ENCODE measurements at regions not wholly inside any gene's neighbourhood (a gene's known extent, or its start where the extent isn't known, plus 50 kb on each side); places are given as distances from the start of the nearest gene placed in this dataset.
A peak's percentile ranks its signal among the peaks of the same experiment; 100 is the strongest.

- FAIRE-seq = no peak
Observed at GRCh38 chrX:139382529-139382928, 148.0 kb upstream of the F9 start.

More at GRCh38 chrX:139382529-139382928, 148.0 kb upstream of the F9 start:
- Histone ChIP-seq H3K4ac (replicated peaks; ENCODE audit: insufficient read length, low read depth, low read length) (no peak overlapping the region), H3K18ac (ENCODE audit: extremely low read depth, low read length) (no peak overlapping the region), H3K27me3 (replicated peaks in 1 of 4; ENCODE audit: control insufficient read depth in 3 of 4, extremely low read depth in 1 of 4, insufficient read depth in 3 of 4, low read length in 3 of 4) (no peaks in the 10 kb centered on the region), H2AFZ (ENCODE audit: low read length) (no peak overlapping the region), H2AK5ac (ENCODE audit: low read depth, low read length) (no peak overlapping the region), H3K9ac (replicated peaks in 1 of 4; ENCODE audit: extremely low read depth in 1 of 4, low read depth in 3 of 4, low read length in 3 of 4) (no peak overlapping the region), H3K4me3 (ENCODE audit: extremely low read depth in 1 of 4, insufficient read depth in 2 of 4, low read depth in 3 of 4, low read length in 4 of 4) (no peak overlapping the region), H3K23me2 (ENCODE audit: low read depth, low read length) (no peaks in the 10 kb centered on the region), H2BK15ac (ENCODE audit: low read length) (no peak overlapping the region), H4K20me1 (replicated peaks in 1 of 2; ENCODE audit: control insufficient read depth in 1 of 2, insufficient read depth in 2 of 2, low read length in 2 of 2) (no peaks in the 10 kb centered on the region), H3K4me1 (replicated peaks in 1 of 4; ENCODE audit: control insufficient read depth in 3 of 4, insufficient read depth in 4 of 4, low read length in 3 of 4) (no peaks in the 10 kb centered on the region), H3K4me2 (ENCODE audit: insufficient read depth in 1 of 2, low read depth in 2 of 2, low read length in 2 of 2) (no peak overlapping the region), H4K8ac (ENCODE audit: extremely low read depth, insufficient read depth, low read length) (no peak overlapping the region), H2BK5ac (ENCODE audit: low read depth, low read length) (no peak overlapping the region), H2BK120ac (replicated peaks; ENCODE audit: low read depth, low read length) (no peak overlapping the region), H3K9me3 (ENCODE audit: insufficient read depth in 2 of 2, low read depth in 1 of 2, low read length in 1 of 2) (no peaks in the 10 kb centered on the region), H4K91ac (replicated peaks; ENCODE audit: insufficient read length, low read length) (no peak overlapping the region), H3K79me2 (ENCODE audit: control insufficient read depth in 1 of 2, insufficient read depth in 2 of 2, low read length in 2 of 2) (no peaks in the 10 kb centered on the region), H3K56ac (replicated peaks; ENCODE audit: insufficient read length, low read depth, low read length) (no peak overlapping the region), H3K36me3 (ENCODE audit: control insufficient read depth in 2 of 4, insufficient read depth in 4 of 4, low read length in 3 of 4) (no peaks in the 10 kb centered on the region), H3K79me1 (ENCODE audit: low read depth, low read length) (no peaks in the 10 kb centered on the region), H3K23ac (ENCODE audit: insufficient read length) (no peak overlapping the region), H2BK20ac (ENCODE audit: low read length) (no peak overlapping the region), H3K14ac (ENCODE audit: insufficient read length) (no peak overlapping the region), H3K27ac (ENCODE audit: low read depth, low read length) (no peak overlapping the region), H2BK12ac (ENCODE audit: low read depth, low read length) (no peak overlapping the region), H4K5ac (ENCODE audit: insufficient read length, low read depth, low read length) (no peak overlapping the region)
- 81% methylated on average over 4 of the region's 14 CpGs; no CpG with 5 or more reads in 1 of the 2 experiments for WGBS, 2 experiments (ENCODE audit: extremely low coverage in 1 of 2, insufficient coverage in 1 of 2, insufficient read length in 1 of 2, insufficient replicate concordance in 2 of 2, low coverage in 1 of 2, low lambda C conversion rate in 2 of 2, missing lambda C conversion rate in 1 of 2)
- 0 out of 4 replicates have a peak, but pooled peaks of 1 of the 3 experiments have one; percentile 7 for TF ChIP-seq CTCF (IDR thresholded peaks at IDR 0.05; ENCODE audit: control extremely low read depth in 1 of 3, insufficient read depth in 1 of 3, low read depth in 1 of 3, low read length in 3 of 3)
- no peak for TF ChIP-seq FOSL1 (IDR thresholded peaks at IDR 0.05; ENCODE audit: insufficient read depth, low read depth, low read length)
- TF ChIP-seq HDAC6 (IDR thresholded peaks at IDR 0.05; ENCODE audit: low read depth, low read length) = no peak
- TF ChIP-seq RAD21 (IDR thresholded peaks at IDR 0.05 in 1 of 2, conservative IDR thresholded peaks at IDR 0.05 in 1 of 2; ENCODE audit: low read depth in 2 of 2, low read length in 2 of 2) = 0 out of 4 replicates have a peak, but pooled peaks of 1 of the 2 experiments have one; percentile 21
- no peak for TF ChIP-seq RBBP5 (IDR thresholded peaks at IDR 0.05; ENCODE audit: borderline replicate concordance, low read depth, low read length)
- no peak for TF ChIP-seq E2F6 (IDR thresholded peaks at IDR 0.05)
- peak in 1 of 2 experiments; percentile 42 for DNase-seq (ENCODE audit: low read depth in 1 of 2, low spot score in 2 of 2)
- ChIA-PET CTCF (ENCODE audit: partially characterized antibody) (no interaction called here), POLR2A (ENCODE audit: partially characterized antibody) (no interaction called here)
